ENCODE measurements at regions not wholly inside any gene's neighbourhood (a gene's known extent, or its start where the extent isn't known, plus 50 kb on each side); places are given as distances from the start of the nearest gene placed in this dataset.

- H3K4me1 Mint-ChIP-seq, result no peaks in the 10 kb centered on the region
- no peak overlapping the region for H3K4me3 Mint-ChIP-seq
- H3F3A ChIP-seq (replicated peaks; ENCODE audit: low read depth), result no peaks in the 10 kb centered on the region
- no peaks in the 10 kb centered on the region for H3K36me3 ChIP-seq (ENCODE audit: insufficient read depth)
- H3K4me2 ChIP-seq, result no peak overlapping the region
- no peak overlapping the region for H2AFZ ChIP-seq
- H3K9me2 ChIP-seq (ENCODE audit: insufficient read depth), result no peaks in the 10 kb centered on the region; the same call in 1 of the 2 replicates
- DNase-seq (ENCODE audit: low spot score) (no peak), ATAC-seq (no peak)
- TF ChIP-seq EZH2 (IDR thresholded peaks at IDR 0.05; ENCODE audit: low read depth, unreplicated experiment) (no peak), POLR2AphosphoS5 (IDR thresholded peaks at IDR 0.05; ENCODE audit: low read depth) (no peak), EZH2phosphoT487 (IDR thresholded peaks at IDR 0.05; ENCODE audit: unreplicated experiment) (no peak), JUNB (IDR thresholded peaks at IDR 0.05; ENCODE audit: unreplicated experiment) (no peak), STAT1 (IDR thresholded peaks at IDR 0.05; ENCODE audit: unreplicated experiment) (no peak), CTCF (conservative IDR thresholded peaks at IDR 0.05; ENCODE audit: low read depth in 2 of 2) (no peak), REST (IDR thresholded peaks at IDR 0.05; ENCODE audit: unreplicated experiment) (no peak), ZNF114 (CRISPR knock-in tag; IDR thresholded peaks at IDR 0.05) (no peak), ETS1 (IDR thresholded peaks at IDR 0.05) (no peak), ZNF331 (CRISPR knock-in tag; IDR thresholded peaks at IDR 0.05; ENCODE audit: low read depth) (no peak), NANOG (IDR thresholded peaks at IDR 0.05; ENCODE audit: borderline replicate concordance) (no peak), CREB1 (CRISPR knock-in tag; IDR thresholded peaks at IDR 0.05; ENCODE audit: low read depth) (no peak), ZNF462 (CRISPR knock-in tag; IDR thresholded peaks at IDR 0.05) (no peak)
- H3K4me3 ChIP-seq, result no peak overlapping the region
- peaks cover 3% of the 10 kb centered on the region; the same call in 1 of the 3 replicates for H3K36me3 Mint-ChIP-seq (ENCODE audit: low read depth)
- peaks cover 3% of the 10 kb centered on the region for H3K27me3 Mint-ChIP-seq (ENCODE audit: insufficient read depth, low read depth, poor library complexity)
- no peak overlapping the region for H3K27ac Mint-ChIP-seq
- H3K4me1 ChIP-seq (ENCODE audit: insufficient read depth), result no peaks in the 10 kb centered on the region
- no peak overlapping the region for H3K27ac ChIP-seq (ENCODE audit: low read depth)
- no peaks in the 10 kb centered on the region for H3K27me3 ChIP-seq (ENCODE audit: insufficient read depth)
- H3K9me3 Mint-ChIP-seq, result peaks cover 15% of the 10 kb centered on the region
- no peaks in the 10 kb centered on the region for H3K79me2 ChIP-seq (replicated peaks; ENCODE audit: insufficient read depth)
- H4K20me1 ChIP-seq (replicated peaks; ENCODE audit: insufficient read depth), result 0 out of 2 replicates have a peak, but pooled peaks cover 2% of the 10 kb centered on the region
These were observed 50.0 kb upstream of the SLCO2A1 start for GRCh38 chr3:134079761-134080160.
